ENCODE measurements at regions not wholly inside any gene's neighbourhood (a gene's known extent, or its start where the extent isn't known, plus 50 kb on each side); places are given as distances from the start of the nearest gene placed in this dataset.

DNA sequence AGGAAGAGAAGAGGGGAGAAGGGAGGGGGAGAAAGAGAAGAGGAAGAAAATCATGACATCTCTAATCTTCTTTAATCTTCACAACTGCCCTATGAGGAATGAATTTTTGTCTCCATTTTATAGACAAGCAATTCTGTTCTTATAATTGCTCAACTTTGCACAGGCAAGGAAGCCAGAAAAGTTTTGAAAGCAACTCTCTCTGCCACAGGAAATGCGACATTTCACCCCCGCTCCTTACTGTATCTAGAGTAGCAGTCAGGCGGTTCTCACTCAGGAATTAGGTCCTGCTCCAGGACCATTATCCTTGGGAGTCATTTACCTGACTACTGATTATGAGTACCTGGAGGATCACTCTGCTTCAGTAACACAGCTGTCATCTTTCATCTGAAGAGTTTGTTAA lies 69.2 kb upstream of the FAM9A start:
- in situ Hi-C loops (cut with HindIII; ENCODE audit: extremely low pct_ligation_motif_present, low pct_unique_long_range_greater_than_20kb) (no loop called here), intact Hi-C loops (cut with micrococcal nuclease; ENCODE audit: unreplicated experiment) (no loop called here)
- Histone ChIP-seq H3K9ac (ENCODE audit: insufficient read depth, low read depth, low read length) (no peak overlapping the region), H3K9me3 (ENCODE audit: low read length) (no peaks in the 10 kb centered on the region), H3K4me1 (ENCODE audit: insufficient read depth, low read length) (no peaks in the 10 kb centered on the region), H4K20me1 (ENCODE audit: insufficient read depth, low read length) (no peaks in the 10 kb centered on the region), H3K36me3 (replicated peaks in 1 of 2; ENCODE audit: control insufficient read depth in 1 of 2, insufficient read depth in 2 of 2, low read length in 2 of 2) (no peaks in the 10 kb centered on the region), H2AFZ (ENCODE audit: low read length) (no peak overlapping the region), H3K27ac (ENCODE audit: extremely low read length, insufficient read depth, low read length) (no peak overlapping the region), H3K4me3 (replicated peaks in 1 of 3; ENCODE audit: insufficient read depth in 1 of 3, low read depth in 2 of 3, low read length in 3 of 3) (no peak overlapping the region), H3K79me2 (ENCODE audit: insufficient read depth, low read length) (no peaks in the 10 kb centered on the region), H3K4me2 (ENCODE audit: low read depth, low read length) (no peak overlapping the region), H3K27me3 (ENCODE audit: control insufficient read depth in 1 of 2, insufficient read depth in 2 of 2, low read length in 2 of 2) (no peaks in the 10 kb centered on the region)
- CTCF ChIA-PET (ENCODE audit: low intra/inter-chr PET ratio, low total read pairs), result no interaction called here
- TF ChIP-seq ZNF552 (CRISPR knock-in tag; IDR thresholded peaks at IDR 0.05; ENCODE audit: borderline replicate concordance), result no peak
- TF ChIP-seq ZSCAN22 (CRISPR knock-in tag; IDR thresholded peaks at IDR 0.05), result no peak
- no peak for TF ChIP-seq ZNF768 (CRISPR knock-in tag; IDR thresholded peaks at IDR 0.05)
- TF ChIP-seq, protein P1, sequence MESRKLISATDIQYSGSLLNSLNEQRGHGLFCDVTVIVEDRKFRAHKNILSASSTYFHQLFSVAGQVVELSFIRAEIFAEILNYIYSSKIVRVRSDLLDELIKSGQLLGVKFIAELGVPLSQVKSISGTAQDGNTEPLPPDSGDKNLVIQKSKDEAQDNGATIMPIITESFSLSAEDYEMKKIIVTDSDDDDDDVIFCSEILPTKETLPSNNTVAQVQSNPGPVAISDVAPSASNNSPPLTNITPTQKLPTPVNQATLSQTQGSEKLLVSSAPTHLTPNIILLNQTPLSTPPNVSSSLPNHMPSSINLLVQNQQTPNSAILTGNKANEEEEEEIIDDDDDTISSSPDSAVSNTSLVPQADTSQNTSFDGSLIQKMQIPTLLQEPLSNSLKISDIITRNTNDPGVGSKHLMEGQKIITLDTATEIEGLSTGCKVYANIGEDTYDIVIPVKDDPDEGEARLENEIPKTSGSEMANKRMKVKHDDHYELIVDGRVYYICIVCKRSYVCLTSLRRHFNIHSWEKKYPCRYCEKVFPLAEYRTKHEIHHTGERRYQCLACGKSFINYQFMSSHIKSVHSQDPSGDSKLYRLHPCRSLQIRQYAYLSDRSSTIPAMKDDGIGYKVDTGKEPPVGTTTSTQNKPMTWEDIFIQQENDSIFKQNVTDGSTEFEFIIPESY (CRISPR knock-in tag; IDR thresholded peaks at IDR 0.05), result no peak
- TF ChIP-seq ZNF766 (CRISPR knock-in tag; IDR thresholded peaks at IDR 0.05; ENCODE audit: borderline replicate concordance), result no peak
- TF ChIP-seq, protein P2, sequence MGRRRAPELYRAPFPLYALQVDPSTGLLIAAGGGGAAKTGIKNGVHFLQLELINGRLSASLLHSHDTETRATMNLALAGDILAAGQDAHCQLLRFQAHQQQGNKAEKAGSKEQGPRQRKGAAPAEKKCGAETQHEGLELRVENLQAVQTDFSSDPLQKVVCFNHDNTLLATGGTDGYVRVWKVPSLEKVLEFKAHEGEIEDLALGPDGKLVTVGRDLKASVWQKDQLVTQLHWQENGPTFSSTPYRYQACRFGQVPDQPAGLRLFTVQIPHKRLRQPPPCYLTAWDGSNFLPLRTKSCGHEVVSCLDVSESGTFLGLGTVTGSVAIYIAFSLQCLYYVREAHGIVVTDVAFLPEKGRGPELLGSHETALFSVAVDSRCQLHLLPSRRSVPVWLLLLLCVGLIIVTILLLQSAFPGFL (CRISPR knock-in tag; IDR thresholded peaks at IDR 0.05), result no peak
- TF ChIP-seq ZFP1 (CRISPR knock-in tag; IDR thresholded peaks at IDR 0.05), result no peak
- TF ChIP-seq ZNF550 (CRISPR knock-in tag; IDR thresholded peaks at IDR 0.05; ENCODE audit: borderline replicate concordance), result no peak
- TF ChIP-seq ZEB1 (IDR thresholded peaks at IDR 0.05; ENCODE audit: insufficient replicate concordance, low read depth), result no peak
- no peak for TF ChIP-seq CBFB (CRISPR knock-in tag; IDR thresholded peaks at IDR 0.05)
- TF ChIP-seq RXRB (CRISPR knock-in tag; IDR thresholded peaks at IDR 0.05; ENCODE audit: borderline replicate concordance), result no peak
- 59% methylated on average over 3 of the region's 3 CpGs for WGBS (ENCODE audit: low lambda C conversion rate)
- ATAC-seq, result no peak
- BruUV-seq (replicated peaks), result no TSS peak
- no peak for DNase-seq (ENCODE audit: low spot score)
- FAIRE-seq, result no peak
- POLR2A ChIA-PET, result no interaction called here
